B cell (primary cell): ENCODE measurements at regions not wholly inside any gene's neighbourhood (a gene's known extent, or its start where the extent isn't known, plus 50 kb on each side); places are given as distances from the start of the nearest gene placed in this dataset.

Experiments
- ATAC-seq: fragments of 200-7000 bp; cut with Tn5 transposase; one replicate; pipeline ENCODE4 v1.10.0; 2021; ENCODE audit warnings: low read depth, mild to moderate bottlenecking, moderate number of reproducible peaks, moderate library complexity
- CTCF ChIA-PET: fragments of 350-600 bp; sonication (Branson Sonifier 250); formaldehyde crosslinking; loops from one replicate; lab custom pipeline; 2021; ENCODE audit warnings: antibody characterized with exemption, inconsistent platforms; lab: Charles Lee
- POLR2A ChIA-PET: fragments of 350-600 bp; sonication (Branson Sonifier 250); formaldehyde crosslinking; loops from one replicate; lab custom pipeline; 2021; ENCODE audit warnings: antibody characterized with exemption; lab: Charles Lee
- DNase-seq: peaks from one replicate; pipeline ENCODE4 v3.0.0; 2013
- H2AFZ ChIP-seq: 2 replicates; pipeline ENCODE4 v1.6.1; 2012; ENCODE audit warnings: mild to moderate bottlenecking, low read depth, low read length; ENCODE audit not compliant: insufficient read depth, poor library complexity, severe bottlenecking
- H3K27ac ChIP-seq, 2 donors: 1 replicate in 1 of 2; 2 replicates in 1 of 2; pipeline ENCODE4 v1.5.1; 2012 to 2013; ENCODE audit warnings: low read length in 2 of 2, mild to moderate bottlenecking in 2 of 2, moderate library complexity in 1 of 2
- H3K27me3 ChIP-seq, 4 experiments: fragments of 200-600 bp in 1 of 4; sonication (generic) in 1 of 4; replicated peaks in 1 of 4; 1 replicate in 2 of 4; 2 replicates in 2 of 4; pipeline versions ENCODE4 v1.6.1 to v1.7.0; 2013 to 2016; ENCODE audit warnings: low read length in 3 of 4, mild to moderate bottlenecking in 2 of 4, mixed read lengths in 1 of 4, moderate library complexity in 1 of 4; ENCODE audit not compliant: insufficient read depth in 4 of 4, control insufficient read depth in 3 of 4; ENCODE audit errors: control extremely low read depth in 1 of 4
- H3K36me3 ChIP-seq, 2 experiments: replicated peaks in 1 of 2; 1 replicate in 1 of 2; 2 replicates in 1 of 2; pipeline versions ENCODE4 v1.6.1 to v1.7.1; 2013; ENCODE audit warnings: low read length in 1 of 2; ENCODE audit not compliant: insufficient read depth in 2 of 2, control insufficient read depth in 1 of 2; ENCODE audit errors: control extremely low read depth in 1 of 2, extremely low read depth in 1 of 2
- H3K4me1 ChIP-seq, 2 donors: fragments of 200-600 bp in 1 of 2; sonication (generic) in 1 of 2; 1 replicate in 1 of 2; 2 replicates in 1 of 2; pipeline versions ENCODE4 v1.5.1 to v1.6.1; 2013 to 2017; ENCODE audit warnings: low read length in 2 of 2; ENCODE audit not compliant: control insufficient read depth in 2 of 2, insufficient read depth in 2 of 2
- H3K4me2 ChIP-seq: replicated peaks from 2 replicates; pipeline ENCODE3; 2012; ENCODE audit warnings: mild to moderate bottlenecking, low read depth, low read length; ENCODE audit not compliant: poor library complexity, severe bottlenecking
- H3K4me3 ChIP-seq, 5 experiments: fragments of 200-600 bp in 1 of 5; sonication (generic) in 1 of 5; 1 replicate in 3 of 5; 2 replicates in 2 of 5; pipeline versions ENCODE4 v1.5.1 to v1.7.0; 2011 to 2016; ENCODE audit warnings: low read length in 4 of 5, mild to moderate bottlenecking in 4 of 5, low read depth in 2 of 5, control low read depth in 1 of 5, moderate library complexity in 1 of 5; ENCODE audit not compliant: insufficient read depth in 1 of 5; ENCODE audit errors: control extremely low read depth in 1 of 5, extremely low read depth in 1 of 5
- H3K79me2 ChIP-seq: fragments of 200-600 bp; sonication (generic); one replicate; pipeline ENCODE4 v1.6.0; 2016; ENCODE audit warnings: low read length; ENCODE audit not compliant: control insufficient read depth, insufficient read depth
- H3K9ac ChIP-seq: fragments of 200-600 bp; sonication (generic); 2 replicates; pipeline ENCODE4 v1.6.1; 2017; ENCODE audit warnings: mild to moderate bottlenecking, low read length, moderate library complexity
- H3K9me3 ChIP-seq, 3 donors: one replicate each; pipeline versions ENCODE4 v1.6.1 to v1.7.1; 2013; ENCODE audit warnings: low read length in 2 of 3; ENCODE audit not compliant: control insufficient read depth in 2 of 3, insufficient read depth in 1 of 3; ENCODE audit errors: control extremely low read depth in 1 of 3
- H4K20me1 ChIP-seq: 2 replicates; pipeline ENCODE4 v1.6.0; 2012; ENCODE audit warnings: mild to moderate bottlenecking, low read length; ENCODE audit not compliant: insufficient read depth, control insufficient read depth, poor library complexity, severe bottlenecking
- H3K27ac Mint-ChIP-seq: one replicate; pipeline ENCODE4 v1.8.0; 2021; ENCODE audit warnings: mixed read lengths
- H3K27me3 Mint-ChIP-seq: one replicate; pipeline ENCODE4 v1.8.0; 2021; ENCODE audit warnings: mixed read lengths
- H3K4me1 Mint-ChIP-seq: one replicate; pipeline ENCODE4 v1.8.0; 2021; ENCODE audit warnings: mixed read lengths
- H3K4me3 Mint-ChIP-seq: one replicate; pipeline ENCODE4 v1.8.0; 2021; ENCODE audit warnings: mixed read lengths
- H3K9me3 Mint-ChIP-seq: one replicate; pipeline ENCODE4 v1.8.0; 2022; ENCODE audit warnings: mixed read lengths; ENCODE audit not compliant: insufficient read depth
- CTCF ChIP-seq: fragments of 200-600 bp; IDR thresholded peaks from one replicate; pipeline ENCODE4 v1.8.0; 2022; ENCODE audit warnings: antibody characterized with exemption, mild to moderate bottlenecking
- EZH2 ChIP-seq: IDR thresholded peaks from 2 replicates; pipeline ENCODE4 v1.6.1; 2012; ENCODE audit warnings: borderline replicate concordance, low read depth, mild to moderate bottlenecking, moderate library complexity, low read length; ENCODE audit not compliant: insufficient read depth, poor library complexity, severe bottlenecking
- WGBS: methylation state at CpG from one replicate; pipeline ENCODE4 v1.1.5; 2013; ENCODE audit warnings: missing lambda C conversion rate; ENCODE audit not compliant: insufficient coverage; 5-methylcytosine and 5-hydroxymethylcytosine counted together
- intact Hi-C: fragments of 100-400 bp; cut with micrococcal nuclease; formaldehyde crosslinking; loops from one replicate; pipeline ENCODE4 v1.10.0; 2022

- ChIA-PET CTCF (no interaction called here), POLR2A (no interaction called here)
- TF ChIP-seq CTCF, result no peak
- no peak for TF ChIP-seq EZH2
- no peaks in the 10 kb centered on the region for H3K27me3 Mint-ChIP-seq
- H3K4me3 Mint-ChIP-seq, result no peak overlapping the region
- no peaks in the 10 kb centered on the region for H3K9me3 ChIP-seq
- H3K27me3 ChIP-seq, result no peaks in the 10 kb centered on the region
- H3K9me3 Mint-ChIP-seq, result no peaks in the 10 kb centered on the region
- 100% methylated on average over 2 of the region's 2 CpGs for WGBS
- H3K27ac Mint-ChIP-seq, result no peak overlapping the region
- ATAC-seq (no peak), DNase-seq (no peak)
- H3K36me3 ChIP-seq, result no peaks in the 10 kb centered on the region
- no peaks in the 10 kb centered on the region for H4K20me1 ChIP-seq
- peaks cover 14% of the 10 kb centered on the region for H3K4me1 Mint-ChIP-seq
- H3K4me2 ChIP-seq, result no peak overlapping the region
- H3K27ac ChIP-seq, result no peak overlapping the region
- H3K79me2 ChIP-seq, result no peaks in the 10 kb centered on the region
- H3K9ac ChIP-seq, result no peak overlapping the region
- no peak overlapping the region for H3K4me3 ChIP-seq
- peaks cover 3 to 4% of the 10 kb centered on the region in 2 donors for H3K4me1 ChIP-seq
- no peak overlapping the region for H2AFZ ChIP-seq
- intact Hi-C loops, result no loop called here
These were observed 84.6 kb upstream of the SGK1 start for GRCh38 chr6:134402372-134402984.

DNA sequence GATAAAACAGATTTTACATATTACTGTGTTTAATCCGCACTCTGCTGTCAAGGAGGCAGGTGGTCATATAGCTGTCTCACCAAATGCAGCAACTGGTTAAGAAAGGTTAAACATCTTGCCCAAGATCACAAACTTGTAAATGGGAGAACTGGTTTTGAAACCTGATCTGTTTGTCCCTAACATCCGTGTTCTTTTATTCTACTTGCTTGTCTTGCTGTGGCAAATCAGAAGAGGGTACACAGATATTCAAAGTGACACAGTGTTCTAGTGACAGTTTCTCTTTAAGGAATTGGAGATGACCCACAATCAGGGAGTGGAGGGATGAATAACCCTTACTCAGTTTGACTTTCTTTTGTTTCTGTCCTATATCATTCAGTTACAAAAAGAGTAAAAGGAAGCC is 83.0 kb upstream of the SGK1 start:
- Histone ChIP-seq H3K27ac (no peak overlapping the region), H3K4me3 (no peak overlapping the region), H3K9me3 (no peaks in the 10 kb centered on the region), H4K20me1 (no peaks in the 10 kb centered on the region), H3K4me2 (no peak overlapping the region), H3K79me2 (no peaks in the 10 kb centered on the region), H3K27me3 (no peaks in the 10 kb centered on the region), H2AFZ (no peak overlapping the region), H3K4me1 (peaks cover 3 to 4% of the 10 kb centered on the region in 2 donors), H3K36me3 (no peaks in the 10 kb centered on the region), H3K9ac (no peak overlapping the region)
- no peak overlapping the region for H3K27ac Mint-ChIP-seq
- DNase-seq, result no peak
- POLR2A ChIA-PET, result no interaction called here
- CTCF ChIA-PET, result no interaction called here
- H3K4me1 Mint-ChIP-seq, result peaks cover 14% of the 10 kb centered on the region
- intact Hi-C loops, result no loop called here
- no peaks in the 10 kb centered on the region for H3K9me3 Mint-ChIP-seq
- ATAC-seq, result no peak
- TF ChIP-seq EZH2 (no peak), CTCF (no peak)
- H3K4me3 Mint-ChIP-seq, result no peak overlapping the region
- no peaks in the 10 kb centered on the region for H3K27me3 Mint-ChIP-seq
- 80% methylated on average over 1 of the region's 2 CpGs for WGBS
